Endothelial cell of umbilical vein (primary cell): ENCODE measurements at regions not wholly inside any gene's neighbourhood (a gene's known extent, or its start where the extent isn't known, plus 50 kb on each side); places are given as distances from the start of the nearest gene placed in this dataset.

ENCODE experiments used
- BruUV-seq: library from RNA; stranded (reverse); fragments of 400-500 nt; replicated peaks from 2 replicates; lab custom pipeline; 2021; lab: Mats Ljungman, UMichigan
- CTCF ChIA-PET: fragments of 300-600, 350-600 bp; sonication (Branson Sonifier 250); formaldehyde crosslinking; loops from one replicate; lab custom pipeline; 2021; ENCODE audit warnings: antibody characterized with exemption, inconsistent platforms; lab: Charles Lee
- POLR2A ChIA-PET: fragments of 300-600, 350-600 bp; sonication (Branson Sonifier 250); formaldehyde crosslinking; loops from one replicate; lab custom pipeline; 2021; ENCODE audit warnings: antibody characterized with exemption, inconsistent platforms; lab: Charles Lee
- DNase-seq: peaks from one replicate; pipeline ENCODE4 v3.0.0-alpha.2; 2011; ENCODE audit warnings: low read depth, low spot score
- FAIRE-seq: peaks from 2 replicates; lab custom pipeline; 2011; peaks lifted over from hg19 to GRCh38; lab: Jason Lieb, UNC
- H2AFZ ChIP-seq: 2 replicates; pipeline ENCODE4 v1.6.0; 2012; ENCODE audit warnings: low read depth, low read length, control low read depth, inconsistent platforms
- H3K27ac ChIP-seq: 2 replicates; pipeline ENCODE4 v1.5.1; 2011; ENCODE audit warnings: low read depth, mild to moderate bottlenecking, control low read depth, low read length, moderate library complexity; ENCODE audit not compliant: insufficient read depth
- H3K27me3 ChIP-seq, 2 experiments: 2 replicates each; pipeline versions ENCODE4 v1.6.0 to v1.6.1; 2011; ENCODE audit warnings: low read length in 2 of 2, mixed read lengths in 1 of 2; ENCODE audit not compliant: control insufficient read depth in 2 of 2, insufficient read depth in 2 of 2
- H3K36me3 ChIP-seq, 2 experiments: 2 replicates in 1 of 2; 3 replicates in 1 of 2; pipeline ENCODE4 v1.5.1; 2011; ENCODE audit warnings: low read length in 2 of 2, mild to moderate bottlenecking in 1 of 2, moderate library complexity in 1 of 2; ENCODE audit not compliant: control insufficient read depth in 2 of 2, insufficient read depth in 2 of 2; ENCODE audit errors: extremely low read depth in 1 of 2
- H3K4me1 ChIP-seq: 3 replicates; pipeline ENCODE4 v1.5.1; 2011; ENCODE audit warnings: mild to moderate bottlenecking, low read length; ENCODE audit not compliant: control insufficient read depth, insufficient read depth; ENCODE audit errors: extremely low read depth
- H3K4me2 ChIP-seq: 2 replicates; pipeline ENCODE4 v1.6.1; 2011; ENCODE audit warnings: low read length, control low read depth, mixed read lengths; ENCODE audit not compliant: insufficient read depth
- H3K4me3 ChIP-seq, 3 experiments: fragments of 200-600 bp in 1 of 3; sonication (generic), shearing (Covaris generic) in 1 of 3; replicated peaks in 1 of 3; 2 replicates each; pipeline ENCODE4 v1.5.1; 2011 to 2016; ENCODE audit warnings: control low read depth in 3 of 3, low read length in 3 of 3, mild to moderate bottlenecking in 2 of 3, inconsistent platforms in 1 of 3, low read depth in 1 of 3, moderate library complexity in 1 of 3; ENCODE audit not compliant: insufficient read depth in 1 of 3
- H3K79me2 ChIP-seq: 2 replicates; pipeline ENCODE4 v1.6.0; 2012; ENCODE audit warnings: low read length, inconsistent platforms; ENCODE audit not compliant: control insufficient read depth, insufficient read depth
- H3K9ac ChIP-seq: replicated peaks from 2 replicates; pipeline ENCODE3; 2011; ENCODE audit warnings: low read length, control low read depth; ENCODE audit not compliant: insufficient read depth; ENCODE audit errors: extremely low read depth
- H3K9me1 ChIP-seq: replicated peaks from 3 replicates; pipeline ENCODE4 v1.6.0; 2011; ENCODE audit warnings: mild to moderate bottlenecking, low read length; ENCODE audit not compliant: control insufficient read depth, insufficient read depth; ENCODE audit errors: extremely low read depth
- H3K9me3 ChIP-seq: replicated peaks from 2 replicates; pipeline ENCODE4 v1.5.1; 2012; ENCODE audit warnings: low read length, inconsistent platforms; ENCODE audit not compliant: control insufficient read depth, insufficient read depth
- H4K20me1 ChIP-seq: replicated peaks from 2 replicates; pipeline ENCODE3; 2011; ENCODE audit warnings: mild to moderate bottlenecking, low read length; ENCODE audit not compliant: control insufficient read depth, insufficient read depth; ENCODE audit errors: extremely low read depth
- CTCF ChIP-seq, 2 donors: IDR thresholded peaks; 1 replicate in 1 of 2; 2 replicates in 1 of 2; pipeline ENCODE4 v1.5.1; 2011; ENCODE audit warnings: low read length in 2 of 2, mild to moderate bottlenecking in 2 of 2, moderate library complexity in 2 of 2, control low read depth in 1 of 2, inconsistent platforms in 1 of 2, low read depth in 1 of 2; ENCODE audit not compliant: insufficient read depth in 1 of 2; ENCODE audit errors: extremely low read depth in 1 of 2
- EZH2 ChIP-seq: IDR thresholded peaks from 2 replicates; pipeline ENCODE4 v1.6.1; 2012; ENCODE audit warnings: borderline replicate concordance, low read depth, mild to moderate bottlenecking, moderate library complexity, low read length, inconsistent platforms; ENCODE audit not compliant: severe bottlenecking
- FOS ChIP-seq: IDR thresholded peaks from 2 replicates; pipeline ENCODE4 v1.6.1; 2011; ENCODE audit warnings: mild to moderate bottlenecking, low read length, moderate library complexity, borderline replicate concordance; ENCODE audit not compliant: insufficient read depth
- GATA2 ChIP-seq: IDR thresholded peaks from 2 replicates; pipeline ENCODE4 v1.7.0; 2011; ENCODE audit warnings: low read depth, mild to moderate bottlenecking, moderate library complexity, mixed read lengths, low read length; ENCODE audit not compliant: insufficient read length, insufficient read depth
- JUN ChIP-seq: IDR thresholded peaks from 2 replicates; pipeline ENCODE4 v1.6.1; 2011; ENCODE audit warnings: borderline replicate concordance, low read depth; ENCODE audit not compliant: insufficient read length, insufficient read depth
- MAX ChIP-seq: IDR thresholded peaks from 2 replicates; pipeline ENCODE4 v1.6.1; 2011; ENCODE audit not compliant: insufficient read depth, insufficient read length
- MYC ChIP-seq: IDR thresholded peaks from one replicate; pipeline ENCODE4 v1.6.1; 2011; ENCODE audit warnings: mild to moderate bottlenecking, low read depth, low read length
- POLR2A ChIP-seq: IDR thresholded peaks from 2 replicates; pipeline ENCODE4 v1.6.1; 2012; ENCODE audit warnings: low read depth, mild to moderate bottlenecking, control low read depth, low read length
- POLR2AphosphoS5 ChIP-seq: IDR thresholded peaks from 2 replicates; pipeline ENCODE4 v1.6.1; 2012; ENCODE audit warnings: low read depth, mild to moderate bottlenecking, control low read depth, low read length, moderate library complexity; ENCODE audit not compliant: insufficient read depth
- dilution Hi-C: fragments of 300-500 bp; cut with MboI; formaldehyde crosslinking; loops from one replicate; pipeline ENCODE4 v1.15.0; 2019; ENCODE audit warnings: low sequenced_read_pairs; ENCODE audit not compliant: extremely low pct_ligation_motif_present
- intact Hi-C: fragments of 100-400 bp; cut with micrococcal nuclease; formaldehyde crosslinking; loops from one replicate; pipeline ENCODE4 v1.10.0; 2022

- H3K4me1 ChIP-seq: no peaks in the 10 kb centered on the region
- no peaks in the 10 kb centered on the region for H3K27me3 ChIP-seq
- H3K27ac ChIP-seq: no peak overlapping the region
- H4K20me1 ChIP-seq: no peaks in the 10 kb centered on the region
- H3K4me2 ChIP-seq: no peak overlapping the region
- POLR2A ChIA-PET: no interaction called here
- DNase-seq (no peak), FAIRE-seq (no peak)
- no peaks in the 10 kb centered on the region for H3K36me3 ChIP-seq
- CTCF ChIA-PET: no interaction called here
- BruUV-seq: no TSS peak
- H3K9me3 ChIP-seq: no peaks in the 10 kb centered on the region
- intact Hi-C loops: no loop called here
- dilution Hi-C loops: no loop called here
- H3K9ac ChIP-seq: no peak overlapping the region
- H3K9me1 ChIP-seq: no peaks in the 10 kb centered on the region
- no peak for TF ChIP-seq MAX
- no peak for TF ChIP-seq GATA2
- no peak for TF ChIP-seq POLR2A
- no peak overlapping the region for H3K4me3 ChIP-seq
- H3K79me2 ChIP-seq: no peaks in the 10 kb centered on the region
- no peak overlapping the region for H2AFZ ChIP-seq
These were observed 369.6 kb upstream of the NRXN1 start for GRCh38 chr2:51401546-51401945.

GRCh38 chr2:51387235-51387634 lies 355.3 kb upstream of the NRXN1 start:
- CTCF ChIA-PET: no interaction called here
- Histone ChIP-seq H3K9me1 (no peaks in the 10 kb centered on the region), H3K27ac (no peak overlapping the region), H3K4me2 (no peak overlapping the region), H3K4me1 (no peaks in the 10 kb centered on the region), H3K79me2 (no peaks in the 10 kb centered on the region), H3K27me3 (no peaks in the 10 kb centered on the region), H4K20me1 (no peaks in the 10 kb centered on the region), H3K36me3 (no peaks in the 10 kb centered on the region), H3K9ac (no peak overlapping the region), H3K9me3 (no peaks in the 10 kb centered on the region), H2AFZ (no peak overlapping the region), H3K4me3 (no peak overlapping the region)
- FAIRE-seq (no peak), DNase-seq (no peak)
- TF ChIP-seq POLR2AphosphoS5 (no peak), EZH2 (no peak), POLR2A (no peak), FOS (no peak), MAX (no peak), GATA2 (no peak), MYC (no peak), JUN (no peak), CTCF (IDR thresholded peaks at IDR 0.05; ENCODE audit: extremely low read depth in 1 of 2, insufficient read depth in 1 of 2, low read depth in 1 of 2, low read length in 2 of 2) (no peak)
- POLR2A ChIA-PET: no interaction called here
- dilution Hi-C loops: no loop called here
- BruUV-seq: no TSS peak
- intact Hi-C loops: no loop called here
